GM10266 (cell line): ENCODE measurements at regions not wholly inside any gene's neighbourhood (a gene's known extent, or its start where the extent isn't known, plus 50 kb on each side); places are given as distances from the start of the nearest gene placed in this dataset.
"Not testable (repeated sequence)": the region's sequence is repeated elsewhere in the genome, so short reads cannot be mapped to it uniquely, and the experiment has no call there.

Experiments
- DNase-seq: peaks from one replicate; pipeline ENCODE4 v3.0.0; 2012; ENCODE audit errors: extremely low spot score
- TF ChIP-seq, protein P1 (sequence below): IDR thresholded peaks from 2 replicates; pipeline ENCODE4 v1.5.1; 2012; ENCODE audit warnings: mild to moderate bottlenecking, low read depth; ENCODE audit not compliant: control insufficient read depth, insufficient read depth; ENCODE audit errors: missing control alignments

DNA sequence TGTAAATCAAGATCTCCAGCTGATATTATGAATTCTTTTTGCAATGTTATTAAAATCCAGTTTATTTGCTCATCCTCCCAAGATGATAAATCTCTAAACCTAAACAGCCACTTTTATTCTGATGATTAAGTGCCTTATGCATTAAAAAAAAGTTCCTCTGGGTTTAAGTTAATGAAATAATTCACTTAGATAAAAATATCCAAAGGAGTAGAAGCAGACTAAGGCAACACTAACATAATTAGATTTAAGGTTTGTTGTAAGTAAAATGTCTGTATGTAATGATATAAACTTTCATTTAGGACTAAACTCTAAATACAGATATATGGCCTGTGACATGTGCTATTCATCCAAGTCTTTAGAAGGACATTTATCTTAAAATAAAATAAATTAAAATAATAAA is 457.2 kb downstream of the TENT5A start:
- TF ChIP-seq, protein P1, sequence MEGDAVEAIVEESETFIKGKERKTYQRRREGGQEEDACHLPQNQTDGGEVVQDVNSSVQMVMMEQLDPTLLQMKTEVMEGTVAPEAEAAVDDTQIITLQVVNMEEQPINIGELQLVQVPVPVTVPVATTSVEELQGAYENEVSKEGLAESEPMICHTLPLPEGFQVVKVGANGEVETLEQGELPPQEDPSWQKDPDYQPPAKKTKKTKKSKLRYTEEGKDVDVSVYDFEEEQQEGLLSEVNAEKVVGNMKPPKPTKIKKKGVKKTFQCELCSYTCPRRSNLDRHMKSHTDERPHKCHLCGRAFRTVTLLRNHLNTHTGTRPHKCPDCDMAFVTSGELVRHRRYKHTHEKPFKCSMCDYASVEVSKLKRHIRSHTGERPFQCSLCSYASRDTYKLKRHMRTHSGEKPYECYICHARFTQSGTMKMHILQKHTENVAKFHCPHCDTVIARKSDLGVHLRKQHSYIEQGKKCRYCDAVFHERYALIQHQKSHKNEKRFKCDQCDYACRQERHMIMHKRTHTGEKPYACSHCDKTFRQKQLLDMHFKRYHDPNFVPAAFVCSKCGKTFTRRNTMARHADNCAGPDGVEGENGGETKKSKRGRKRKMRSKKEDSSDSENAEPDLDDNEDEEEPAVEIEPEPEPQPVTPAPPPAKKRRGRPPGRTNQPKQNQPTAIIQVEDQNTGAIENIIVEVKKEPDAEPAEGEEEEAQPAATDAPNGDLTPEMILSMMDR = no peak
- DNase-seq = no peak

DNA sequence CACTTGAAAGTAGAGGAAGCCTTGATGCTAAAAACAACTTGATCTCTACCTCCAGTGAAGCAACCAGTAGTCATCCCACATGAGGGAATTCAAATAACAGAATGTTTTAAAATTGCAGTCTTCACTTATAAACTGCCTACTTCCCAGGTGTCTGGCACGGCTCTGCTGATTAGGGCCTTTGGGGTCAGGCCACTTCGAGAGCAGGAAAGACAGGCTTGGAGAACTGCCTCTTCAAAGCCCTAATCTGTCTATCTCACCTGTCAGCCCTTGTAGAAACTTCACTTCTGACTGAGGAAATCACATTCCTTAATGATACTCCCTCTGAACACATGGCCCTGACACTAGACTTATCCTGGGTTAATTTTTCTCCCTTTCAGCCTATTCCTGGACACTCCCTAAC is 458.6 kb downstream of the TENT5A start:
- TF ChIP-seq, protein P1 = no peak
- no peak for DNase-seq

DNA sequence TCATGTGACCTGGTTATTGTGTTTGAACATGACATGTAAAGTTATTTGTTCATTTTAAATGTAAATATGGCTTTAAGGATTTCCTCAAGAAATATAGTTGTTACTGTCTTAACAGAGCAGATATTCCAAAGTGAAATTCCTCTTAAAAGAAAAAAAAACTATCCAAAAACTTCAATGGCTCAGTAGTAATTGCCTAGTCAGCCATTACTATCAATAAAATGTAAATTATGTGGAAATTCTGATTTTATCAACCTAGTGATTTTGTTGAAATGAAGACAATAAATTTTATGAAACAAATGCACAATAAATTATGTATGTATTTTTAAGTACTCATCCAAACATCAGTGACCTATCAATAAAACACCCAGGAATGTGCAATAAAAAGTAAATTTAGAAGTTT is 463.3 kb downstream of the TENT5A start:
- no peak for DNase-seq

DNA sequence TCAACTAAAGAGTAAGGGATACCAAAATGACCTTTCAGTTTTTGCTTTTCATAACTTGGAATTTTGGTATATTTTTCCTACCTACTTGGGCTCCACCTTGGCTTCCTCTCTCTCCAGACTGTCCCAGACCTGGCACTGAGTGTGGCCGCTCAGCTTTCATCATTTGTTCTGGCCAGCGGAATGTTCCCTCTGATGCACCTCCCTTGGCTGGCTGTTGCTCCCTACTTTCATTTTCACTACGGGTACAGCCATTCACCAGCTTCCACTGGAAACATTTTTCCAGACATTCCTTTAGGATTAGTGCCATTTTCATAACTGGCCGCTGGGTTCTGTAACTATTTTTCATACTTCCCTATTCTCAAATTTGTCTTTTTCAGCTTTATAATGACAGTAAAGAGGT is 487.4 kb downstream of the TENT5A start:
- TF ChIP-seq, protein P1 = no peak
- DNase-seq = no peak

More for the DNA sequence above, 463.3 kb downstream of the TENT5A start:
- TF ChIP-seq, protein P1 = no peak

DNA sequence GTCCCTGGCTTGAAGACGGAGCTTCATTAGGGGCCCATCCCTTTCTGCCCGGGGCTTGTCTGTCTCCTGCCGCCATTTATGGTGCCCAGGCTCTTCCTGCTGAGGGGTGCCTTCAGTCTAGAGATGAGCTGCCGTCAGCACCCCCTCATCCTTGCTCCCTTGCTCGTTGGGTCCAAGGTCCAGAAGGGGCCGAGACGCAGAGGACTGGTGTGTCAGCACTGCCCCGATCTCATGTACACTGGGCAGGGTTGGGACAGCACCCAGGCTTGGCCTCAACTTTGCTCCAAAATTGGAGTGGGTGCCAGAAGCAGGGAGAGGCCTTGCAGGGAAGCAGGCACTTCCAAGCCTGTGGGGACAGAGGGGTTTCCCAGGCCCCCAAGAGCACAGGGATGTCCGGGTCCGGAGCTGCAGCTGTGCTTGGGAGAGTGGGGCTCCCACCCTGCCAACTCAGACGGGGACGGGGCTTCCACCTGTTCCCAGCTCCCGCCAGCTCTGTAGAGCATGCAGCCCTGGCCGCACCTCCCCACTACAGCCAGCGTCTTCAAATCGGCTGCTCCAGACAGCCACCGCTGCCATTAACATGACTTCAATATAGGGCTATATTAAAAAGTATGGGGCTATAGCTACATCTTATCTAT is 488.8 kb downstream of the TENT5A start:
- TF ChIP-seq, protein P1 = no peak

DNA sequence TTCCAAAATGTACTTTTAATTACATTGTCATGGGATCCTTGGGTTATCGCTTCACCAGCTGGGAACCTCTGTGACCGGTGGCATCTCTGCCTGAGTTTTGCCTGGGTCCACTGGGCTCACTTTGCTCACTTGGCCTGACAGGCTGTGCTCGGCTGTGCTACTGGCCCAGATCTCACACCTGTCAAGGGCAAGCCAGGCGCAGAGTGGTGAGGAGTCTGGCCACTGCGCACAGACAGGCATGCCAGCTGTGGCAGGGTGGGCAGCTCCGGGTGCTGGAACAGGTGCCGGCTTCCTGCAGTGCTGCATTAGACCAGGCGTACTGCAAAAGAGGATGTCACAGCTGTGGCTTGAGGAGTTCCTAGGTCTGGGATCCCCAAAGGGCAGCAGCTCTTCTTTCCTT is 489.8 kb downstream of the TENT5A start:
- TF ChIP-seq, protein P1 = no peak
- DNase-seq = no peak

More for the DNA sequence above, 488.8 kb downstream of the TENT5A start:
- DNase-seq = no peak

DNA sequence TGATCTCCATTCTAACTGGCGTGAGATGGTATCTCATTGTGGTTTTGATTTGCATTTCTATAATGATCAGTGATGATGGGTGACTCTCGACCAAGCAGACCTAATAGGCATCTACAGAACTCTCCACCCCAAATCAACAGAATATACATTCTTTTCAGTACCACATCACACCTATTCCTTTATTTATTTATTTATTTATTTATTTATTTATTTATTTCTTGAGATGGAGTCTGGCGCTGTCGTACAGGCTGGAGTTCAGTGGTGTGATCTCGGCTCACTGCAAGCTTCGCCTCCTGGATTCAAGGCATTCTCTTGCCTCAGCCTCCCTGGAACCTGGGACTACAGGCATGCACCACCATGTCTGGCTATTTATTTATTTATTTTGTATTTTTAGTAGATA is 496.3 kb downstream of the TENT5A start:
- not testable (repeated sequence) for DNase-seq

DNA sequence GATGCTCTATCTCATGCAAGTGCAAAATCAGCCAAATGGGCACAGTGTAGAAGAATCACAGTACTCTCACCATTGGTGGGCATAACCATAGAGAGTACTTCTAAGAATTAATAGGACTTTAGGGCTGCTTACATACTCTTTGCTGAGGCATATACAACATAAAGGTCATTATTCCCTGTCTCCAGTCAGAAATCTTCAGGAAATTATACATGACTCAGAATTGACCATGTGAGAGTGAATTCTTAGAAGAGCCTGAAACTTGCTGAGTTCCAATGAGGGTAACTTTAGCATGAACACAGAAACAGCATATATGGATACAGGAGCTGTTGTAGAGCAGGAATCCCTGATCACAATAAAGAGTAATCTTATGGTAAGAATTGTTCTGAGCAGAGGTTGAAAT is 498.7 kb downstream of the TENT5A start:
- TF ChIP-seq, protein P1 = no peak

More for the DNA sequence above, 498.7 kb downstream of the TENT5A start:
- no peak for DNase-seq
